ENCODE measurements at regions not wholly inside any gene's neighbourhood (a gene's known extent, or its start where the extent isn't known, plus 50 kb on each side); places are given as distances from the start of the nearest gene placed in this dataset.

GRCh38 chr21:24323536-24323935 is 1283.7 kb downstream of the MRPL39 start:
- TF ChIP-seq POLR2A (IDR thresholded peaks at IDR 0.05; ENCODE audit: low read depth, low read length) (no peak), RCOR1 (IDR thresholded peaks at IDR 0.05; ENCODE audit: insufficient replicate concordance, low read length) (no peak), FOS (IDR thresholded peaks at IDR 0.05; ENCODE audit: low read depth, low read length) (no peak), USF2 (IDR thresholded peaks at IDR 0.05; ENCODE audit: low read depth, low read length) (no peak), MAFK (IDR thresholded peaks at IDR 0.05; ENCODE audit: low read depth, low read length) (no peak), SMC3 (IDR thresholded peaks at IDR 0.05; ENCODE audit: low read depth, low read length) (no peak), RFX5 (IDR thresholded peaks at IDR 0.05; ENCODE audit: low read depth, low read length) (no peak)
- TF ChIP-seq, protein P1, sequence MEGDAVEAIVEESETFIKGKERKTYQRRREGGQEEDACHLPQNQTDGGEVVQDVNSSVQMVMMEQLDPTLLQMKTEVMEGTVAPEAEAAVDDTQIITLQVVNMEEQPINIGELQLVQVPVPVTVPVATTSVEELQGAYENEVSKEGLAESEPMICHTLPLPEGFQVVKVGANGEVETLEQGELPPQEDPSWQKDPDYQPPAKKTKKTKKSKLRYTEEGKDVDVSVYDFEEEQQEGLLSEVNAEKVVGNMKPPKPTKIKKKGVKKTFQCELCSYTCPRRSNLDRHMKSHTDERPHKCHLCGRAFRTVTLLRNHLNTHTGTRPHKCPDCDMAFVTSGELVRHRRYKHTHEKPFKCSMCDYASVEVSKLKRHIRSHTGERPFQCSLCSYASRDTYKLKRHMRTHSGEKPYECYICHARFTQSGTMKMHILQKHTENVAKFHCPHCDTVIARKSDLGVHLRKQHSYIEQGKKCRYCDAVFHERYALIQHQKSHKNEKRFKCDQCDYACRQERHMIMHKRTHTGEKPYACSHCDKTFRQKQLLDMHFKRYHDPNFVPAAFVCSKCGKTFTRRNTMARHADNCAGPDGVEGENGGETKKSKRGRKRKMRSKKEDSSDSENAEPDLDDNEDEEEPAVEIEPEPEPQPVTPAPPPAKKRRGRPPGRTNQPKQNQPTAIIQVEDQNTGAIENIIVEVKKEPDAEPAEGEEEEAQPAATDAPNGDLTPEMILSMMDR (conservative IDR thresholded peaks at IDR 0.05; ENCODE audit: low read depth, low read length) = no peak
- TF ChIP-seq, protein P2, sequence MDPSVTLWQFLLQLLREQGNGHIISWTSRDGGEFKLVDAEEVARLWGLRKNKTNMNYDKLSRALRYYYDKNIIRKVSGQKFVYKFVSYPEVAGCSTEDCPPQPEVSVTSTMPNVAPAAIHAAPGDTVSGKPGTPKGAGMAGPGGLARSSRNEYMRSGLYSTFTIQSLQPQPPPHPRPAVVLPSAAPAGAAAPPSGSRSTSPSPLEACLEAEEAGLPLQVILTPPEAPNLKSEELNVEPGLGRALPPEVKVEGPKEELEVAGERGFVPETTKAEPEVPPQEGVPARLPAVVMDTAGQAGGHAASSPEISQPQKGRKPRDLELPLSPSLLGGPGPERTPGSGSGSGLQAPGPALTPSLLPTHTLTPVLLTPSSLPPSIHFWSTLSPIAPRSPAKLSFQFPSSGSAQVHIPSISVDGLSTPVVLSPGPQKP (IDR thresholded peaks at IDR 0.05; ENCODE audit: borderline replicate concordance, low read depth, low read length) = no peak

All from IMR-90 (cell line).